ENCODE measurements at regions not wholly inside any gene's neighbourhood (a gene's known extent, or its start where the extent isn't known, plus 50 kb on each side); places are given as distances from the start of the nearest gene placed in this dataset.

DNA sequence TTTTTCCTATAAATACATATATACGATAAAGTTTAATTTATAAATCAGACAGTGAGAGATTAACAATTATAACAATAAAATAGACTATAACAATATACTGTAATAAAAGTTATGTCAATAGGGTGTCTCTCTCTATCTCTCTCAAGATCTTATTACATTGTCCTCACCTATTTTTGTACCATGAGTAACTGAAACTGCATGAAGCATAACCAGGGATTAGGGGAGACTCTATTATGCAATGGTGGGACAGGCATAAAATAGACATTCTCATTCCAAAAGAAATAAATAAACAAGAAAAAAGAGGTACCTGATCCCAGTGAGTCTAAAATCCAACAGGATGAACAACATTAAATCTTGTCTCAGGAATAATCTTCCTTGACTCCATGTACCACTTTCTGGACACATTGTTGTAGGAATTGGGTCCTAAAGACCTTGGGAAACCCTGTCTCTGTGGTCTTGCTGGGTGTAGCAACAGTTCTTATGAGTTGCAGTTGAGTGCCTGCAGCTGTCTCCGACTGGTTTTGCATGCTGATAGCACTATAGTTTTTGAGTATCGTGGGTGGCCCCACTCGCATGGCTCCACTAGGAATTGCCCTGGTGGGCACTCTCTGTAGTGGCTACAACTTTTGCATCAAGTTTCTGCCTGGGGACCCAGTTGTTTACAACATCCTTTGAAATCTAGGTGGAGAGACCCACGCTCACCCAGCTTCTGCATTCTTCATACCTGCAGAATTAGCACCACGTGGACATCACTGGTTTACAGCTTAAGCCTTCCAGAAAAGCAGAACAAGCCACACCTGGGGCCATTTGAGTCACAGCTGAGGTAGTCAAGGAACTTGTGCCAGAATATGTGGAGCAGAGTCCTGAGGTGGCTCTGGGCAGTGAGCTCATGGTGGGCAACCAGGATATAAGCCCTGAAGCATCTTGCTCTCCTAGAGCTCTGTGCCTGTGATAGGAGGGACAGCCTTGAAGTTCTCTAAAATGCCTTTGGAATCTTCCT is 204.7 kb downstream of the KITLG start:
- TF ChIP-seq CTCF (IDR thresholded peaks at IDR 0.05) (no peak), POLR2A (IDR thresholded peaks at IDR 0.05) (no peak)
